AG10803 (cell line): ENCODE measurements at regions not wholly inside any gene's neighbourhood (a gene's known extent, or its start where the extent isn't known, plus 50 kb on each side); places are given as distances from the start of the nearest gene placed in this dataset.

Experiments
- DNase-seq: peaks from one replicate; pipeline ENCODE4 v3.0.0; 2010; ENCODE audit warnings: low read depth
- H3K4me3 ChIP-seq: 2 replicates; pipeline ENCODE4 v1.5.1; 2011; ENCODE audit warnings: mild to moderate bottlenecking, low read length, control low read depth
- CTCF ChIP-seq: conservative IDR thresholded peaks from 2 replicates; pipeline ENCODE4 v1.5.1; 2011; ENCODE audit warnings: mild to moderate bottlenecking, low read length, control low read depth, inconsistent platforms

- TF ChIP-seq CTCF: no peak
- no peak for DNase-seq
- no peak overlapping the region for H3K4me3 ChIP-seq
Measured at GRCh38 chr7:67614843-67615242, 618.2 kb downstream of the TYW1 start.

GRCh38 chr7:67616517-67616916 lies 619.9 kb downstream of the TYW1 start:
- no peak for DNase-seq
- no peak overlapping the region for H3K4me3 ChIP-seq
- TF ChIP-seq CTCF: no peak

- no peak overlapping the region for H3K4me3 ChIP-seq
- DNase-seq: no peak
Measured at GRCh38 chr7:67618556-67619162, 622.0 kb downstream of the TYW1 start.

GRCh38 chr7:67619175-67619574 lies 622.5 kb downstream of the TYW1 start:
- DNase-seq: peak; percentile 12
- H3K4me3 ChIP-seq: no peak overlapping the region
- no peak for TF ChIP-seq CTCF

More at GRCh38 chr7:67618556-67619162, 622.0 kb downstream of the TYW1 start:
- no peak for TF ChIP-seq CTCF

GRCh38 chr7:67620216-67620933 lies 623.7 kb downstream of the TYW1 start:
- no peak overlapping the region for H3K4me3 ChIP-seq

GRCh38 chr7:67621704-67622103 lies 625.1 kb downstream of the TYW1 start:
- DNase-seq: no peak
- TF ChIP-seq CTCF: no peak
- H3K4me3 ChIP-seq: no peak overlapping the region

More at GRCh38 chr7:67620216-67620933, 623.7 kb downstream of the TYW1 start:
- no peak for DNase-seq
- no peak for TF ChIP-seq CTCF

- peak overlapping the region; percentile 51 for H3K4me3 ChIP-seq
- TF ChIP-seq CTCF: peak; percentile 93
- peak; percentile 73 for DNase-seq
Measured at GRCh38 chr7:67625257-67625737, 628.7 kb downstream of the TYW1 start.
